Hypothalamus (tissue), 51 donors: ENCODE measurements at regions not wholly inside any gene's neighbourhood (a gene's known extent, or its start where the extent isn't known, plus 50 kb on each side); places are given as distances from the start of the nearest gene placed in this dataset.
A peak's percentile ranks its signal among the peaks of the same experiment; 100 is the strongest.

ENCODE experiments used
- DNase-seq, 51 donors: peaks; one replicate each; lab custom pipeline; 2025; lab: John Stamatoyannopoulos, UW

GRCh38 chr15:31236184-31237042 lies 90.2 kb upstream of the KLF13 start:
- peak in 32 of 51 donors; percentile 7 to 85 (median 37) for DNase-seq

DNA sequence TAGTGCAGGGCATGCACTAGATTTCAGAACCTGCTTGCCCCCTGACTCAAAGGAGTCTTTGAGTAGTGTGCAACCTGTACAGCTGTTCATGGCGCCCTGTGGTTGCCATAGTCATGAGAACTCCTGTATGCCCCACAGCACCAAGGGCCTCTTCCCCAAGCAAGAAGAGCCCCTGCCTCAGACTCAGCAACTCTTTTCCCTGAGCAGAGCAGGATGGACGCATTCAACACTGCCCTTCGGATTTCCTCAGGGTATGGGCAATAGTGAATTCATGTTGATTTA lies 89.7 kb upstream of the KLF13 start:
- no peak for DNase-seq

DNA sequence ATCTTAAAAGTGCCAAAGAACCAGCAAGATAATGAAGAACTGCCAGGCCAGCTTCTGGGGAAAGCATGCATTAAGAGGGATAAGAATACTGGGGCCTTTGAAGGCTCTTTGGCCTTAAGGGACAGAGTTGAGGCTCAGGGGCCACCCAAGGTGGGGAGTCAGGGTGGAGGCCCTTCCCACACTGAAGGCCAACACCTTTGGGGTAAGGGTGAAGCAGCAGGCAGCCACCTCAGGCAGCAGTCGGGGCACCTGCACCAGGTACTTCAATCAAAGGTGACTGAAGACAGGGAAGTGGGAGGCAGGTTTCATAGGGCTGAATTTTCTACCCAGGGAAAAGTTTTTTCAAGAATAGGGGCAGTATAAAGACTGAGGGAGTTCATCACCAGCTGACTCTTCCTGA lies 87.7 kb upstream of the KLF13 start:
- DNase-seq = no peak

- no peak for DNase-seq
Observed at GRCh38 chr15:31239409-31239808, 87.2 kb upstream of the KLF13 start.

DNA sequence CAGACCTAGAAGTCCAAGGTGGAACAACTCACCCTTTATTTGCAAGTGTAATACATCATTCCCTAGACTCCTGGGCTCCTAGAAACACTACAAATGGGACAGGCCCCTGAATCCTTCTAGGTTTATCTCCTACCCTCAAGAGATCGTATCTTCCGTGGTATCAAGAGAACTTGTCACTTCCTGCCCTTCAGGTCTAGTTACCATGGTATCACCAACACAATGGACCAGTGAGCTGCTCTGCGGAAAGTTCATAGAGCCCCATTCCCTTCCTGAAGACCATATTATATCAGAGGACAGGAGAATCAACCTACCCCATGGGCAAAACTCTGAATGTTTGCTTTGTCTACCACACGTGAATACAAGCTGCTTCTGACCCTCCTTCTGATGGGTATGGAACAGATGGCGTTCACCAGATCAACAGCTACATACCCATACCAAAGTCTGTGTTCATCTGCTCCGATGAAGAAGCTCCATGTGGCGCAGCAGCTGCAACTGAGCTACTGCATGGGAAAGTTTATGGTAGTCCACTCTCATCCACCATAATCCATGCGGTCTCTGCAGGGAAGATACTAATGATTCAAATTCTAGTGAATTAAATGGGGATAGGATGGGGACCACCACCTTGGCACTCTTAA lies 84.6 kb upstream of the KLF13 start:
- DNase-seq = no peak

DNA sequence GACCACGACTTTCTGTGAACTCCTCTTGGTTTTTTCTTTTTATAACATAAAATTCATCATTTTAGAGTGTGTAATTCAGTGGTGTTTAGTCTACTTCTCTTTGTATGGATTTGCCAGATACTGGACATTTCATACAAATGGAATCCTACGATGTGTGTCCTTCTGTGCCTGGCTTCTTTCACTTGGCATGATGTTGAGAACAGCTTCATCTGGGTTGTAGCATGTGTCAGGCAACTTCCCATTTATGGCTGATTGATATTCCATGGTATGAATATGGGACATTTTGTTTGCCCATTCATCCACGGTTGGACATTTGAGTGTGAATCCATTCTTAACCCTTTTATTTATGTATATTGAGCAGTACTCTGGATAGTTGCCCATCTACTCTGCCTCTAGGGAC lies 82.7 kb upstream of the KLF13 start:
- DNase-seq = no peak

- DNase-seq = no peak
Observed at GRCh38 chr15:31245135-31245689, 81.4 kb upstream of the KLF13 start.

GRCh38 chr15:31245756-31246155 lies 80.9 kb upstream of the KLF13 start:
- no peak for DNase-seq

DNA sequence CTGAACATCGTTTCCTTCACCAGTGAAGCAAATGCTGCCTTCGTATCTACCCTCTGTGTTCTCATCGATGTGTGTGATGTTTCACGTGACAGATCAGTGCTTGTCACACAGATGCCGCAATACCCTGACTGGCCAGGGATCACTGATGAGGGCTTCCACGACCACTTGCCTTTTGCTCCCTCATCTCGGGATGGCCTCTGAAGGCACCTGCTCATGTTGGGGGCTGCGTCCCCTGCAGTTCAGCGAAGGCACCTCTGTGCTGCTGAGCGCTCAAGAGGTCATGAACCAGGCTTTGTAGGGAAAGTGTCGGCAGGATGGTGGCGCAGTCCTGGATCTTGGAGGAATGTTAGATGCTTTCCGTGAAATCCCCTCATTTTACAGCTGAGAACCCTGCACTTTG lies 79.2 kb upstream of the KLF13 start:
- no peak for DNase-seq

DNA sequence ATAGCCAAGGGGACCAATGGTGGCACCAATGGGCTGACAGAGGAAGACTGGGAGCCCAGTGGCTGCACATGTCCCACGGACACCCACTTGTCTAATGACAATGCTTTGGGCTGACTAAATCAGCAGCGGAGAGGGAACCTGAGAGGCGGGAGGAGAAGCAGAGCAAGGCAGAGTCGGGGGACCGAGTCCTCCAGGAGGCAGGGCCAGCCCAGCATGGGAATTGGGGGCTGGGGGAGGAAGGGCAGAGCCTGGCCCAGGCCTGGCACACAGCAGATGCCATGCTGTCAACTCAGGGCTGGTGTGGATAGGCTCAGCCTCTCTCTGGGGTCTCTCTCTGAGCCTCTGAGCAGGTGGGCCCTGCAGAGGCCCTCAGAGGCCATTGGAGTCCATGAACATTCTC lies 78.4 kb upstream of the KLF13 start:
- no peak for DNase-seq

DNA sequence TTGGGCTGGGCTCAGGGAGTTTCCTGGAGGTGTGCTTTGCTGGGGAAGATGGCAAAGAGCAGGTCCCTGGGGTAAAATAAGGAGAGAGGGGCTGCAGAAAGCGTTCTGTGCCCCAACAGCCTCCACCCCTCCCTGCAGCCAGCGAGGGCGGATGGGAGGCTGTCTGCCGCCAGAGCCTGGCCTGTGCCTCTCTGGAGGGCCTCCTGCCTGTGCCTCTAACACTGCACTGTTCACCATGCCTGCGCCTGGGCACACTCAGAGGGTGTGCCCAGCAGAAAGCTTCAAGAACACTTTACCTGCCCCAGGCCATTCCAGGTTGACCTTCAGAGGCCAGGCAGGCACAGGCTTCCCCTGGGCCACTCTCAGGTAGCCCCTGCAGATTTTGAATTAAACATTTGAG lies 77.7 kb upstream of the KLF13 start:
- no peak for DNase-seq

- no peak for DNase-seq
Observed at GRCh38 chr15:31250033-31250432, 76.6 kb upstream of the KLF13 start.

- no peak for DNase-seq
Observed at GRCh38 chr15:31251165-31251564, 75.5 kb upstream of the KLF13 start.

- DNase-seq = peak in 1 of 51 donors; percentile 22
Observed at GRCh38 chr15:31252171-31252785, 74.4 kb upstream of the KLF13 start.

- no peak for DNase-seq
Observed at GRCh38 chr15:31254431-31255175, 72.0 kb upstream of the KLF13 start.

GRCh38 chr15:31255176-31255510 lies 71.5 kb upstream of the KLF13 start:
- no peak for DNase-seq

- no peak for DNase-seq
Observed at GRCh38 chr15:31255732-31256377, 70.8 kb upstream of the KLF13 start.

GRCh38 chr15:31256378-31257265 lies 70.0 kb upstream of the KLF13 start:
- no peak for DNase-seq

DNA sequence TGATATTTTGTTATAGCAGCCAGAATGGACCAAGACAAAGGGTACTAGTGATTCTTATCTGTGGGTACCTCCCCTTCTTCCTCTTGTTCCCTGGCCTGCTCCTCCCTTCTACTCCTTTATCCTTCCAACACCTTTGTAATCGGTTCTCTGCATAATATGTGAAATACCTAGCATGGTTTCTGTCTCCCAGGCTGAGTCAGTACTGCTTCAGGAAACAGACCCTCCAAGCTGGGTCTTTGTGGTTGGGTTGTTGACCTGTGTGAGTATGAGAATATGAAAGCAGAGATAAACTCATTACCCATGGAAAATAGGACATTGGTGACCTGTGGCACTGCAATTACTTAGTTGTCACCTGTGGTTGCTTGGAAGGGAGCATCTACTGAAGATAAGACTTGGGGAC lies 69.3 kb upstream of the KLF13 start:
- DNase-seq = no peak

DNA sequence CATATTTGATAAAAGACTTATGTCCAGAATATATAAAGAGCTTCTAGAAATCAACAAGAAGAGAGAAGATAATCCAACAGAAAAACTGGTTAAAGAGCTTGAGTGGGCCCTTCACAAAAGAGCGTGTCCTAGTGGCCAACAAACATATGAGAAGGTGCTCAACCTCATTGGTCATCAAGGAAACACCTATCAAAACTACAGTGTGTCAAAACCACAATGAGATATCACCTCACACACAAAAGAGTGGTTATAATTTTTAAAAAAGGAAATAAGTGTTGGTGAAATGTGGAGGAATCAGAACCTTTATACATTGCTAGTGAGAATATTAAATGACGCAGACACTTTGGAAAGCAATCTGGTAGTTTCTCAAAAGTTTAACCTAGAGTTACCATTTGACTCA lies 68.4 kb upstream of the KLF13 start:
- no peak for DNase-seq
